ENCODE measurements at regions not wholly inside any gene's neighbourhood (a gene's known extent, or its start where the extent isn't known, plus 50 kb on each side); places are given as distances from the start of the nearest gene placed in this dataset.

DNA sequence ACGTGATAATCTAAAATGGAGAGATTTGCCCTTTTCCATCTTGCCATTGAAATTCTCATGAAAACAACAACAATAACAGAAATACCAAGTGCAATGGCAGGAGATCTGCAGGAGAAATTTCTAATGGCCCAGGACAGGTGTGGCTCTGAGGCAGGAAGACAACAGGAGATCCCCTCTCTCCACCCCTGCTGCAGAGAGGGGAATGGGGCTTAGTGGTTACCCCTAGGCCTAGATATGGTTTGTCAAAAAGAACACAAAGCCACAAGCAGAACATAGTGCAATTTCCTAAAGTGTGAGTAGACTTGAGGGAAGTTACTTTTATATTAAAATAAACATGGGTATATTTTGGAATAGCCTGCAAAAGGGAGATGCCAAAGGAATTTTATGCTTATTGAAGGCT lies 369.5 kb downstream of the KCNRG start:
- Histone ChIP-seq H2AFZ (ENCODE audit: low read length) (no peak overlapping the region), H3K18ac (ENCODE audit: insufficient read length, low read depth, low read length) (no peak overlapping the region), H3K23ac (ENCODE audit: insufficient read length, low read depth, low read length) (no peak overlapping the region), H3K4me2 (ENCODE audit: insufficient read depth, insufficient read length, low read length) (no peak overlapping the region), H3T11ph (ENCODE audit: low read length) (no peak overlapping the region), H3K9me3 (ENCODE audit: control insufficient read depth, low read depth, low read length) (no peaks in the 10 kb centered on the region), H3K4ac (ENCODE audit: low read depth, low read length) (no peak overlapping the region), H4K91ac (ENCODE audit: insufficient read length, low read depth, low read length) (no peak overlapping the region), H3K14ac (ENCODE audit: insufficient read depth, low read length) (no peak overlapping the region), H3K56ac (ENCODE audit: insufficient read length, low read depth, low read length) (no peak overlapping the region), H2BK12ac (ENCODE audit: insufficient read length, low read depth, low read length) (no peak overlapping the region), H3K27me3 (ENCODE audit: insufficient read depth, low read length) (no peaks in the 10 kb centered on the region), H2BK15ac (ENCODE audit: low read depth, low read length) (no peak overlapping the region), H3K79me2 (ENCODE audit: insufficient read depth, low read length) (no peaks in the 10 kb centered on the region), H3K9ac (ENCODE audit: extremely low read depth, insufficient read length, low read length) (no peak overlapping the region), H2BK120ac (ENCODE audit: low read depth, low read length, poor library complexity, severe bottlenecking) (no peak overlapping the region), H3K79me1 (ENCODE audit: insufficient read depth, low read depth, low read length, poor library complexity, severe bottlenecking) (no peaks in the 10 kb centered on the region), H3K23me2 (ENCODE audit: insufficient read length, low read depth, low read length, poor library complexity, severe bottlenecking) (no peaks in the 10 kb centered on the region), H2BK20ac (ENCODE audit: low read depth, low read length, poor library complexity, severe bottlenecking) (no peak overlapping the region), H3K27ac (ENCODE audit: insufficient read length, low read depth, low read length) (no peak overlapping the region), H2BK5ac (ENCODE audit: insufficient read length, low read length) (no peak overlapping the region), H4K20me1 (ENCODE audit: control insufficient read depth, insufficient read depth, insufficient read length) (no peaks in the 10 kb centered on the region), H3K4me1 (ENCODE audit: insufficient read depth, low read length) (peaks cover 10% of the 10 kb centered on the region; the same call in 1 of the 2 replicates), H2AK5ac (ENCODE audit: insufficient read length, low read length) (no peak overlapping the region), H4K5ac (ENCODE audit: insufficient read length, low read depth, low read length) (no peak overlapping the region), H4K8ac (replicated peaks; ENCODE audit: insufficient read length, low read depth, low read length) (no peak overlapping the region)
- no peak for DNase-seq
- Mint-ChIP-seq H3K4me1 (peaks cover 53 to 59% of the 10 kb centered on the region in 2 experiments), H3K9me3 (peaks cover 18% of the 10 kb centered on the region in 2 experiments), H3K4me3 (no peak overlapping the region), H3K36me3 (ENCODE audit: insufficient read depth in 1 of 3, low read depth in 3 of 3) (peaks cover 16 to 34% (median 20%) of the 10 kb centered on the region in 3 experiments), H3K27ac (no peak overlapping the region), H3K27me3 (ENCODE audit: low read depth) (no peaks in the 10 kb centered on the region)
- TF ChIP-seq, protein P1, sequence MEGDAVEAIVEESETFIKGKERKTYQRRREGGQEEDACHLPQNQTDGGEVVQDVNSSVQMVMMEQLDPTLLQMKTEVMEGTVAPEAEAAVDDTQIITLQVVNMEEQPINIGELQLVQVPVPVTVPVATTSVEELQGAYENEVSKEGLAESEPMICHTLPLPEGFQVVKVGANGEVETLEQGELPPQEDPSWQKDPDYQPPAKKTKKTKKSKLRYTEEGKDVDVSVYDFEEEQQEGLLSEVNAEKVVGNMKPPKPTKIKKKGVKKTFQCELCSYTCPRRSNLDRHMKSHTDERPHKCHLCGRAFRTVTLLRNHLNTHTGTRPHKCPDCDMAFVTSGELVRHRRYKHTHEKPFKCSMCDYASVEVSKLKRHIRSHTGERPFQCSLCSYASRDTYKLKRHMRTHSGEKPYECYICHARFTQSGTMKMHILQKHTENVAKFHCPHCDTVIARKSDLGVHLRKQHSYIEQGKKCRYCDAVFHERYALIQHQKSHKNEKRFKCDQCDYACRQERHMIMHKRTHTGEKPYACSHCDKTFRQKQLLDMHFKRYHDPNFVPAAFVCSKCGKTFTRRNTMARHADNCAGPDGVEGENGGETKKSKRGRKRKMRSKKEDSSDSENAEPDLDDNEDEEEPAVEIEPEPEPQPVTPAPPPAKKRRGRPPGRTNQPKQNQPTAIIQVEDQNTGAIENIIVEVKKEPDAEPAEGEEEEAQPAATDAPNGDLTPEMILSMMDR (conservative IDR thresholded peaks at IDR 0.05), result no peak
- WGBS (ENCODE audit: extremely low coverage, insufficient read length, low lambda C conversion rate), result no CpG with 5 or more reads among the region's 1 CpG

Measured in H9 (cell line).